ENCODE measurements at regions not wholly inside any gene's neighbourhood (a gene's known extent, or its start where the extent isn't known, plus 50 kb on each side); places are given as distances from the start of the nearest gene placed in this dataset.

DNA sequence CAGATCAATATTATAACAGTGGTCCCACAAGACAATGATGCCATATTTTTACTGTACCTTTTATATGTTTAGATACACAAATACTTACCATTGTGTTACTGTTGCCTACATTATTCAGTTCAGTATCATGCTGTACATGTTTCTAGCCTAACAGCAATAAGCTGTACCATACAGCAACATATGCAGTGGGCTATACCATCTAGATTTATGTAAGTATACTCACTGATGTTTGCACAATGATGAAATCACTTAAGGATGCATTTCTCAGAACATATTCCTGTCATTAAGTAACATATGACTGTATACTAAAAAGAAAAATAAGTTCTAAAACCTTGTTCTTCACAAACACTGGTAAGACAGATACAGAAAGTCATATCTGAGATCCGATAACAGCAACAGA is 468.6 kb upstream of the SEMA3A start:
- TF ChIP-seq, protein P1, sequence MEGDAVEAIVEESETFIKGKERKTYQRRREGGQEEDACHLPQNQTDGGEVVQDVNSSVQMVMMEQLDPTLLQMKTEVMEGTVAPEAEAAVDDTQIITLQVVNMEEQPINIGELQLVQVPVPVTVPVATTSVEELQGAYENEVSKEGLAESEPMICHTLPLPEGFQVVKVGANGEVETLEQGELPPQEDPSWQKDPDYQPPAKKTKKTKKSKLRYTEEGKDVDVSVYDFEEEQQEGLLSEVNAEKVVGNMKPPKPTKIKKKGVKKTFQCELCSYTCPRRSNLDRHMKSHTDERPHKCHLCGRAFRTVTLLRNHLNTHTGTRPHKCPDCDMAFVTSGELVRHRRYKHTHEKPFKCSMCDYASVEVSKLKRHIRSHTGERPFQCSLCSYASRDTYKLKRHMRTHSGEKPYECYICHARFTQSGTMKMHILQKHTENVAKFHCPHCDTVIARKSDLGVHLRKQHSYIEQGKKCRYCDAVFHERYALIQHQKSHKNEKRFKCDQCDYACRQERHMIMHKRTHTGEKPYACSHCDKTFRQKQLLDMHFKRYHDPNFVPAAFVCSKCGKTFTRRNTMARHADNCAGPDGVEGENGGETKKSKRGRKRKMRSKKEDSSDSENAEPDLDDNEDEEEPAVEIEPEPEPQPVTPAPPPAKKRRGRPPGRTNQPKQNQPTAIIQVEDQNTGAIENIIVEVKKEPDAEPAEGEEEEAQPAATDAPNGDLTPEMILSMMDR (IDR thresholded peaks at IDR 0.05) = no peak
- no peak for TF ChIP-seq POLR2A (IDR thresholded peaks at IDR 0.05)

Measured in thyroid gland (tissue), 4 donors.